Mesenteric fat pad (tissue), 1 donor: ENCODE measurements at regions not wholly inside any gene's neighbourhood (a gene's known extent, or its start where the extent isn't known, plus 50 kb on each side); places are given as distances from the start of the nearest gene placed in this dataset.
"Not testable (repeated sequence)": the region's sequence is repeated elsewhere in the genome, so short reads cannot be mapped to it uniquely, and the experiment has no call there.

Experiments
- DNase-seq: peaks from one replicate; pipeline ENCODE4 v3.0.0-alpha.2; 2020; ENCODE audit warnings: low spot score
- donor health status: DM: yes; HTN: yes; CAD: no.

DNA sequence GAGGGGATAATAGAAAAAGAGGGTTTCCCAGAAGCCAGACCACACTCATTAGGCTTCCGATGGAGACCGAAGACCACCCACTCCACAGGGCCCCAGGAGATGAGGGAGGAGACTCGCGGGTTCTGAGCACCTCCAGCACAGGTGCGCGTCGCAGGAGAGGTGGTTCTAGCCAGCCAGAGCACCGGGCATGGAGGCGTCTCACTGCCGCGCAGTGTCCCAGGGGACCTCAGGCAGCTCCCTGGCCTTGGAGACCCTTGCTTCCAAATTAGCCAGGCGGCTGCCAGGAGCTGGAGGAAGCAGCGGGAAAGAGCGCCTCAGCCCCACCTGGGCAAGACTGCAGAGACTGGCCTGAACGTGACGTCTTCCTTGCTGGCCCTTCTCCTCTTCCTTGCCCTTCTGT lies 115.4 kb upstream of the FBXL7 start:
- DNase-seq: no peak

GRCh38 chr5:15384176-15384575 lies 115.8 kb upstream of the FBXL7 start:
- DNase-seq: no peak

GRCh38 chr5:15383469-15383868 lies 116.5 kb upstream of the FBXL7 start:
- DNase-seq: no peak

DNA sequence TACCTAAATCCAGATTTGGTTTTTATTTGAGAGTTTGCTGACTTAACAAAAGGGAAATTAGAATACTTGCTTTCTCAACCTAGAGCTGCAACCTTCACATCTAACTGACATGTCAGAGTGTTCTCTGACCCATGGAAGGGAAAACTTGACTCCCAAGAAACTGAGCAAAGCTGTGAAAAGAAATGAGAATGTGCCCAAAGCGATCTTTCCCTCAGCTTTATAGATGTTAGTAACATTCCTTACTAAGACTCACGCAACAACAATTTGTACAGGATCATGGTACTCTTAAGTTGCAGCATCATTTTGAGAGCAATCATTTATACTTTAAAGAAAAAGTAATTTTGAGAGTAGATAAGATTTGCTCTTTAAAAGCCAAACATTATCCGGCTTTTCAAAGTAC lies 117.0 kb upstream of the FBXL7 start:
- DNase-seq: no peak

GRCh38 chr5:15377573-15378340 lies 122.2 kb upstream of the FBXL7 start:
- DNase-seq: no peak

DNA sequence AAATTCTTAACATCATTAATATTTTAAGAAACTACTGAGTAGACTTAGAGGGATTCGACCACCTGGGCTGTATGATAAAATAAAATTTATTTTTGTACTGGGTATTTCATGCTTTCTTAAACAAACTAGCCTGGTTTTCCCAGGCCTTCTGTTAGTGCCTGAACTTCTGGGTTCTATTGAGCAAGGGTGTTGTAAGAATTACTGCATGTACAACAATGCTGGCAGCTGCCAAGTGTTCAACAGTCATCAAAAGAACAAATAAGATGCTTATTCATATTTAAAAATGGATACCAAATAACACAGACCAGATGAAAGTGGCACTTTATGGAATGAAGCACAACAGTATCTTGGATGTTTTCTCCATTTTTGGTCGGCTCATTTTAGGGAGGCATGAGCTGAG lies 123.2 kb upstream of the FBXL7 start:
- DNase-seq: no peak

DNA sequence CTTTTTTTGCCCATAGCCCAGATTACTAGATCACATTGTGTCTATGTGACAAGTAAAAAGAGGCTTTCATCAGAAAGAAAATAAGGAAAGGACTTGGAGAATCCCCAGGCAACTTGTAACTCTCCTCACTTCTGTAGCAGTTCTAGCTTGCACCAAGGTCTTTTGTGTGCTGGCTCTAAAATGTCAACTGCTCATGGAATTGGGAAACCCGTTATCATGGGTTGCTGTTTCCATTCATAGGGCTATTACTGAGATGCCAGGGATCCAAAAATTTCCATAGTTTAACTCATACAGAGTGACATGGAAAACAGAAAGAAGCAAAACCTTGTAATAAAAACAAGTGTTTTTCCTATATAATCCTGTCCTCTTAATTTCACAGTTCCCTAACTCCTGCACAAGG lies 123.9 kb upstream of the FBXL7 start:
- no peak for DNase-seq

DNA sequence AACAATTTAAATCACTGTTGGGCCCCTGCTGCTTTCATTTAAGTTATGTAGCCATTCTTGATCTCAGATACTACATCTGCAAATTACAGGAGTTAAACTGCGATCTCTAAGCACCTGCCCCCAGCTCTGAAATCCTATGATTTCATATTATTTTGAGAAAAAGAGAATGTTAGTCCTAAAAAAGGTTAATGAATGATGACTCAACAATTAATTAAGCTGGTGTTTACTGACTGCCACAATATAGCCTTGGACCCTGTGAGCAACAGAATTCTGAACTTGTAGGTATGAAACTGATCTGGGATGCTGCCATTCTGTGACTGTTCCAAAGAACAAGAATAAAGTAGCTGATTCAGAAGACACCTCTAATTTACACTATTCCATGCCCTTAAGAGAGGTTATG lies 124.4 kb upstream of the FBXL7 start:
- DNase-seq: no peak

- DNase-seq: no peak
Measured at GRCh38 chr5:15374886-15375285, 125.1 kb upstream of the FBXL7 start.

- no peak for DNase-seq
Measured at GRCh38 chr5:15373151-15373550, 126.8 kb upstream of the FBXL7 start.

GRCh38 chr5:15371184-15371583 lies 128.8 kb upstream of the FBXL7 start:
- no peak for DNase-seq

DNA sequence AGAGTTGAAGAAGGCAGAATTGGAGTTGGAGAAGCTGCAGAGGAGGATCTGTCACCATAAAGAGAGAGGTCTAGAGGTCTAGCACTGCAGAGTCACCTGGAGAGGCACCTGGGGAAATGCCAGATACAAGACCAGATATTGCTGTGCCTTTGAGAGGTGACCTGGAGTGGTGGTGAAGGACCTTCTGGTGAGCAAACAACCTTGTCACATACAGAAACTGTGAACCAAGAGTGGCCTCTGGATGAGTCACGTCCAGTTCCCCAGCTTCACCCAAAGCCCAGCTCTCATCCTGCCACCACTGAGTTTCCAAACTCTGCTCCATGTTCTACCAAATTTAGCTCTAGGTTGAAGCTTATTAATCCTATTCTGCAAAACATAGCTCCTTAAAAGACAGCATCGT lies 131.1 kb upstream of the FBXL7 start:
- DNase-seq: no peak

- no peak for DNase-seq
Measured at GRCh38 chr5:15367489-15367888, 132.5 kb upstream of the FBXL7 start.

DNA sequence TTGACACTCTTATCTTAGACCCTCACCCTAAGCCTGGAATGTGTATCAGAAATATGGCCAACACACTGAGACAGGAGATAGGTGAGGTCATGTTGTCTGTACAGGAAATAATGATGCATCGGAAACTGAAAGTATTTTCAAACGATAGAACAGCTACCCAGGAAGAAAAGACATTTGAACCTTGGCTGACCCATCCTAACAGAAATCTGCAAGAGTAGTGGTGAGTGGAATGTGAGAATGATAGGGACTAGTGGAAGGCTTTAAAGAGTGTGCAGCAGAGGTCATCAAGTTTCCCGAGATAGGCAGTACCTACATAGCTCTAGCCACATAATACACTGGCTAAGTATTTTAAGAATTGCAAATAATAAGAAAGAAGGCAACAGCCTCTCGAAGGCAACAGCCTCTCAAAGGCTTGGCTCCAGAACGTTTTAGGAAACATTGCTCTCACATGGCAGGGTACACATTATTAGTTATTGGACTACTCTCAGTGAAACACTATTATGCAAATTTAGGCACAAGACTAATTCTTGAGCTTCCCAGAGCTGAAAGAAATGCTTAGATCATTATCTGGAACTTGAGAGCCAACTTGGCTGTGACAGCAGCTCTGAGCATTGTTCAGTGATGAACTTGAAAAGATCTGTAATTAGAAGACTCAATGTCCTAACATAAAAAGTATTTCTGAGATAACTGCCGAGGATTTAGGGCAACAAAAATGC lies 133.1 kb upstream of the FBXL7 start:
- DNase-seq: no peak

- DNase-seq: no peak
Measured at GRCh38 chr5:15365070-15365469, 134.9 kb upstream of the FBXL7 start.

DNA sequence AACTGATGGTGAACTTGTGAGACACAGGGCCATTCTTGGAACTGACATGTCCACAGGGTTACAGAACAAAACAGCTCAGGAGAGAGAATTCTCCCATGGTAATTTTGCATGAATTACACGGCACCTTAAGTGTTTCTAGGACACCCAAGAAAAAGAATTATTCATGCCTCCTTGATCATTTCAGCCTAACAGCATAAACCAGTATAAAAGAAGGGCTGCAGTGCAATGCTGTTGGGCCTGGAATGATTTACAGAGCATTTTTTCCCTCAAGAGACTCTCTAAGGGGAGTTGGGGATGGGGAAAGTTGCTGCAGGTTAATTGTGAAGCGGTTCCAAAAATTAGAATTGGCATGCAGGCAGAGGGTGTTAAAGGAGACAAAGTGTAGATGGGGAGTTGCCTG lies 136.4 kb upstream of the FBXL7 start:
- no peak for DNase-seq

GRCh38 chr5:15357092-15357453 lies 142.9 kb upstream of the FBXL7 start:
- not testable (repeated sequence) for DNase-seq

DNA sequence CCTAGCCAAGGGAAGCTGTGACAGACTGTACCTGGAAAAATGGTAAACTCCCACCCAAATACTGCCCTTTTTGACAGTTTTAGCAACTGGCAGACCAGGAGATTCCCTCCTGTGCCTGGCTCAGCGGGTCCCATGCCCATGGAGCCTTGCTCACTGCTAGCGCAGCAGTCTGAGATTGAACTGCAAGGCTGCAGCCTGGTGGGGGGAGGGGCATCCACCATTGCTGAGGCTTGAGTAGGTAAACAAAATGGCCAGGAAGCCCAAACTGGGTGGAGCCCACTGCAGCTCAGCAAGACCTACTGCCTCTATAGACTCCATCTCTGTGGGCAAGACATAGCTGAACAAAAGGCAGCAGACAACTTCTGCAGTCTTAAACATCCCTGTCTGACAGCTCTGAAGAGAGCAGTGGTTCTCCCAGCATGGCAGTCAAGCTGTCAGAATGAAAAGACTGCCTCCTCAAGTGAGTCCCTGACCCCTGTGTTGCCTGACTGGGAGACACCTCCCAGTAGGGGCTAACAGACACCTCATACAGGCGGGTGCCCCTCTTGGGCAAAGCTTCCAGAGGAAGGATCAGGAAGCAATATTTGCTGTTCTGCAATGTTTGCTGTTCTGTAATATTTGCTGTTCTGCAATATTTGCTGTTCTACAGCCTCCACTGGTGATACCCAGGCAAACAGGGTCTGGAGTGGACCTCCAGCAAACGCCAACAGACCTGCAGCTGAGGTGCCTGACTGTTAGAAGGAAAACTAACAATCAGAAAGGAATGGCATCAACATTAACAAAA lies 143.5 kb upstream of the FBXL7 start:
- DNase-seq: not testable (repeated sequence)

DNA sequence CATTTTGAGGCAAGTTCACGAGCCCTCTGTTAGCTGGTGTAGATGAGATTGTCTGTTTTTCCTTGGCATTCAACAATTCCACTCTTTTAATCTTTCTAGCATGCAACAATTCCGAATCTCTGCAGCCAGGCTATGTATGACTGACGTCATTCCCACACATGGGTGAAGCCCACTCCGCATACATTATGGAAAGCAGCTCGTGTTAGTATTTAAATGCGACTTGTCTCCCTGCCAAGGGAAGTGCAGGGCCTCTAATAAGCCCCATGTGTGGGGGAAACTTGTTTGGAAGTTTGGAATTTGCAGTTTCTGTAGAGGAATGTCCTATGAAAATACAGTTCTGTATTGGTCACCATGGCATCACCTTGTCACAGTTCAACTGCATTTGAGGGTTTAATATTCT lies 146.0 kb upstream of the FBXL7 start:
- no peak for DNase-seq

- DNase-seq: no peak
Measured at GRCh38 chr5:15353086-15353645, 146.8 kb upstream of the FBXL7 start.

GRCh38 chr5:15350614-15351013 lies 149.4 kb upstream of the FBXL7 start:
- no peak for DNase-seq

DNA sequence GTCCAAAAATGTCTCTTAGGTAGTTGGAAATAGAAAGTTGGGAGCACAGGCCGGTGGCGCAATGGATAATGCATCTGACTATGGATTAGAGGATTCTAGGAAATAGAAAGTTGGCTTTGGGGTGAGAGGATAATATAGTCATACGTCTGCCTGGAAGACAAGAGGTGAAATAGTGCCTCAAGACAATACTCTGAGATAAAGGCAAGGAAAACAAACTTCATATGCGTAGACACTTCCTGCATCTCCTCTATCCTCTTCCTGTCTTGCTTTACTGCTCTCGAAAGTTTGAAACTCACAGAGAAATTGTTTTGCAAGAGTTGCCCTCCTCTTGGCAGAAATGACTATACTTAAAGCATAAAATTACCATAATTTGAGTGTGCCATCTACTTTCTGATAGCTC lies 153.2 kb upstream of the FBXL7 start:
- DNase-seq: no peak
